ENCODE measurements at regions not wholly inside any gene's neighbourhood (a gene's known extent, or its start where the extent isn't known, plus 50 kb on each side); places are given as distances from the start of the nearest gene placed in this dataset.

- DNase-seq (ENCODE audit: low spot score): no peak
- Histone ChIP-seq H3K9me3 (ENCODE audit: severe bottlenecking) (no peaks in the 10 kb centered on the region), H3K27me3 (ENCODE audit: insufficient read depth, poor library complexity, severe bottlenecking) (no peaks in the 10 kb centered on the region), H3K4me3 (ENCODE audit: severe bottlenecking) (no peak overlapping the region), H3K4me1 (ENCODE audit: insufficient read depth, poor library complexity, severe bottlenecking) (no peaks in the 10 kb centered on the region), H3K36me3 (ENCODE audit: low read depth) (no peaks in the 10 kb centered on the region), H3K27ac (ENCODE audit: poor library complexity, severe bottlenecking) (no peak overlapping the region)
- no peak for ATAC-seq (ENCODE audit: low read depth)
- no peak for TF ChIP-seq CTCF (IDR thresholded peaks at IDR 0.05; ENCODE audit: poor library complexity, severe bottlenecking)
Measured at GRCh38 chr10:109386101-109386500, 537.2 kb downstream of the XPNPEP1 start.

- H3K36me3 ChIP-seq (ENCODE audit: low read depth): no peaks in the 10 kb centered on the region
- TF ChIP-seq CTCF (IDR thresholded peaks at IDR 0.05; ENCODE audit: poor library complexity, severe bottlenecking): no peak
- no peaks in the 10 kb centered on the region for H3K9me3 ChIP-seq (ENCODE audit: severe bottlenecking)
- H3K4me3 ChIP-seq (ENCODE audit: severe bottlenecking): no peak overlapping the region
- DNase-seq (ENCODE audit: low spot score) (no peak), ATAC-seq (ENCODE audit: low read depth) (no peak)
- no peak overlapping the region for H3K27ac ChIP-seq (ENCODE audit: poor library complexity, severe bottlenecking)
- H3K27me3 ChIP-seq (ENCODE audit: insufficient read depth, poor library complexity, severe bottlenecking): no peaks in the 10 kb centered on the region
- no peaks in the 10 kb centered on the region for H3K4me1 ChIP-seq (ENCODE audit: insufficient read depth, poor library complexity, severe bottlenecking)
Measured at GRCh38 chr10:109379186-109379585, 544.1 kb downstream of the XPNPEP1 start.

- Histone ChIP-seq H3K4me3 (ENCODE audit: severe bottlenecking) (no peak overlapping the region), H3K4me1 (ENCODE audit: insufficient read depth, poor library complexity, severe bottlenecking) (no peaks in the 10 kb centered on the region), H3K9me3 (ENCODE audit: severe bottlenecking) (no peaks in the 10 kb centered on the region), H3K27ac (ENCODE audit: poor library complexity, severe bottlenecking) (no peak overlapping the region), H3K36me3 (ENCODE audit: low read depth) (no peaks in the 10 kb centered on the region), H3K27me3 (ENCODE audit: insufficient read depth, poor library complexity, severe bottlenecking) (no peaks in the 10 kb centered on the region)
- TF ChIP-seq CTCF (IDR thresholded peaks at IDR 0.05; ENCODE audit: poor library complexity, severe bottlenecking): no peak
- DNase-seq (ENCODE audit: low spot score) (no peak), ATAC-seq (ENCODE audit: low read depth) (peak; percentile 80)
Measured at GRCh38 chr10:109374215-109374614, 549.1 kb downstream of the XPNPEP1 start.

GRCh38 chr10:109359316-109359715 is 564.0 kb downstream of the XPNPEP1 start:
- H3K27me3 ChIP-seq (ENCODE audit: insufficient read depth, poor library complexity, severe bottlenecking): no peaks in the 10 kb centered on the region
- no peaks in the 10 kb centered on the region for H3K9me3 ChIP-seq (ENCODE audit: severe bottlenecking)
- ATAC-seq (ENCODE audit: low read depth): no peak
- no peak for TF ChIP-seq CTCF (IDR thresholded peaks at IDR 0.05; ENCODE audit: poor library complexity, severe bottlenecking)
- no peak overlapping the region for H3K4me3 ChIP-seq (ENCODE audit: severe bottlenecking)
- no peaks in the 10 kb centered on the region for H3K36me3 ChIP-seq (ENCODE audit: low read depth)
- H3K4me1 ChIP-seq (ENCODE audit: insufficient read depth, poor library complexity, severe bottlenecking): no peaks in the 10 kb centered on the region
- no peak for DNase-seq (ENCODE audit: low spot score)
- H3K27ac ChIP-seq (ENCODE audit: poor library complexity, severe bottlenecking): no peak overlapping the region

GRCh38 chr10:109358325-109358724 is 565.0 kb downstream of the XPNPEP1 start:
- no peak for DNase-seq (ENCODE audit: low spot score)
- Histone ChIP-seq H3K27ac (ENCODE audit: poor library complexity, severe bottlenecking) (no peak overlapping the region), H3K4me1 (ENCODE audit: insufficient read depth, poor library complexity, severe bottlenecking) (no peaks in the 10 kb centered on the region), H3K9me3 (ENCODE audit: severe bottlenecking) (no peaks in the 10 kb centered on the region), H3K27me3 (ENCODE audit: insufficient read depth, poor library complexity, severe bottlenecking) (no peaks in the 10 kb centered on the region), H3K4me3 (ENCODE audit: severe bottlenecking) (no peak overlapping the region), H3K36me3 (ENCODE audit: low read depth) (no peaks in the 10 kb centered on the region)
- no peak for ATAC-seq (ENCODE audit: low read depth)
- TF ChIP-seq CTCF (IDR thresholded peaks at IDR 0.05; ENCODE audit: poor library complexity, severe bottlenecking): no peak
